ENCODE measurements at regions not wholly inside any gene's neighbourhood (a gene's known extent, or its start where the extent isn't known, plus 50 kb on each side); places are given as distances from the start of the nearest gene placed in this dataset.

GRCh38 chr9:8014997-8015682, 215.6 kb upstream of the DMAC1 start:
- no peak overlapping the region for H2AFZ ChIP-seq (replicated peaks)
- H4K20me1 ChIP-seq (ENCODE audit: low read depth): no peaks in the 10 kb centered on the region
- H3K27ac Mint-ChIP-seq: no peak overlapping the region
- H3K27me3 ChIP-seq: no peaks in the 10 kb centered on the region
- no peak overlapping the region for H3K9ac ChIP-seq
- DNase-seq (ENCODE audit: low spot score): no peak
- H3K4me2 ChIP-seq: no peak overlapping the region
- no peaks in the 10 kb centered on the region for H3K9me3 Mint-ChIP-seq
- no peaks in the 10 kb centered on the region for H3K9me3 ChIP-seq (ENCODE audit: low read depth)
- H3K4me1 Mint-ChIP-seq: peaks cover 3% of the 10 kb centered on the region
- no peak overlapping the region for H3K27ac ChIP-seq
- H3K36me3 ChIP-seq: no peaks in the 10 kb centered on the region
- TF ChIP-seq EZH2phosphoT487 (IDR thresholded peaks at IDR 0.05) (no peak), EZH2 (IDR thresholded peaks at IDR 0.05) (no peak), CTCF (IDR thresholded peaks at IDR 0.05) (no peak)
- H3K27me3 Mint-ChIP-seq (ENCODE audit: insufficient read depth, low read depth): no peaks in the 10 kb centered on the region
- peaks cover 5% of the 10 kb centered on the region for H3K4me1 ChIP-seq
- no peaks in the 10 kb centered on the region for H3K36me3 Mint-ChIP-seq
- H3F3A ChIP-seq (ENCODE audit: low read depth): peaks cover 4% of the 10 kb centered on the region
- H3K4me3 ChIP-seq: no peak overlapping the region
- H3K4me3 Mint-ChIP-seq: no peak overlapping the region
- H3K79me2 ChIP-seq (ENCODE audit: low read depth): no peaks in the 10 kb centered on the region

- H3K27ac ChIP-seq: no peak overlapping the region
Observed at GRCh38 chr9:8012986-8013385, 213.4 kb upstream of the DMAC1 start.

GRCh38 chr9:8011974-8012373, 212.4 kb upstream of the DMAC1 start:
- no peaks in the 10 kb centered on the region for H3K4me1 ChIP-seq
- no peak overlapping the region for H3K27ac ChIP-seq
- H3K9me3 Mint-ChIP-seq: peaks cover 5% of the 10 kb centered on the region
- H3K4me3 ChIP-seq: no peak overlapping the region
- no peak overlapping the region for H3K4me3 Mint-ChIP-seq
- H3K27me3 Mint-ChIP-seq (ENCODE audit: insufficient read depth, low read depth): peaks cover 3% of the 10 kb centered on the region
- H3K79me2 ChIP-seq (ENCODE audit: low read depth): no peaks in the 10 kb centered on the region
- no peak for DNase-seq (ENCODE audit: low spot score)
- no peaks in the 10 kb centered on the region for H3K36me3 Mint-ChIP-seq
- no peaks in the 10 kb centered on the region for H3K27me3 ChIP-seq
- H3F3A ChIP-seq (ENCODE audit: low read depth): no peaks in the 10 kb centered on the region
- H3K36me3 ChIP-seq: no peaks in the 10 kb centered on the region
- H3K4me2 ChIP-seq: no peak overlapping the region
- no peak overlapping the region for H3K27ac Mint-ChIP-seq
- H3K9ac ChIP-seq: no peak overlapping the region
- H2AFZ ChIP-seq (replicated peaks): no peak overlapping the region
- H3K9me3 ChIP-seq (ENCODE audit: low read depth): no peaks in the 10 kb centered on the region
- peaks cover 3% of the 10 kb centered on the region for H3K4me1 Mint-ChIP-seq
- TF ChIP-seq CTCF (IDR thresholded peaks at IDR 0.05) (no peak), EZH2 (IDR thresholded peaks at IDR 0.05) (no peak), EZH2phosphoT487 (IDR thresholded peaks at IDR 0.05) (no peak)
- no peaks in the 10 kb centered on the region for H4K20me1 ChIP-seq (ENCODE audit: low read depth)

More at GRCh38 chr9:8012986-8013385, 213.4 kb upstream of the DMAC1 start:
- Histone ChIP-seq H3K4me3 (no peak overlapping the region), H3K27me3 (no peaks in the 10 kb centered on the region), H2AFZ (replicated peaks) (no peak overlapping the region), H3K36me3 (no peaks in the 10 kb centered on the region), H3F3A (ENCODE audit: low read depth) (no peaks in the 10 kb centered on the region), H3K79me2 (ENCODE audit: low read depth) (no peaks in the 10 kb centered on the region), H3K4me2 (no peak overlapping the region), H3K9me3 (ENCODE audit: low read depth) (no peaks in the 10 kb centered on the region), H3K4me1 (no peaks in the 10 kb centered on the region), H4K20me1 (ENCODE audit: low read depth) (no peaks in the 10 kb centered on the region), H3K9ac (no peak overlapping the region)
- Mint-ChIP-seq H3K4me1 (peaks cover 3% of the 10 kb centered on the region), H3K36me3 (no peaks in the 10 kb centered on the region), H3K27ac (no peak overlapping the region), H3K9me3 (peaks cover 5% of the 10 kb centered on the region), H3K27me3 (ENCODE audit: insufficient read depth, low read depth) (peaks cover 3% of the 10 kb centered on the region), H3K4me3 (no peak overlapping the region)
- DNase-seq (ENCODE audit: low spot score): peak; percentile 25
- TF ChIP-seq EZH2phosphoT487 (IDR thresholded peaks at IDR 0.05): no peak
- no peak for TF ChIP-seq CTCF (IDR thresholded peaks at IDR 0.05)
- no peak for TF ChIP-seq EZH2 (IDR thresholded peaks at IDR 0.05)
